GM21723 (cell line): ENCODE measurements at regions not wholly inside any gene's neighbourhood (a gene's known extent, or its start where the extent isn't known, plus 50 kb on each side); places are given as distances from the start of the nearest gene placed in this dataset.

Experiments used
- ATAC-seq: cut with Tn5 transposase; IDR thresholded peaks from one replicate; pipeline ENCODE4 v1.9.1; 2021; ENCODE audit warnings: mild to moderate bottlenecking, moderate library complexity; ENCODE audit not compliant: unreplicated experiment

DNA sequence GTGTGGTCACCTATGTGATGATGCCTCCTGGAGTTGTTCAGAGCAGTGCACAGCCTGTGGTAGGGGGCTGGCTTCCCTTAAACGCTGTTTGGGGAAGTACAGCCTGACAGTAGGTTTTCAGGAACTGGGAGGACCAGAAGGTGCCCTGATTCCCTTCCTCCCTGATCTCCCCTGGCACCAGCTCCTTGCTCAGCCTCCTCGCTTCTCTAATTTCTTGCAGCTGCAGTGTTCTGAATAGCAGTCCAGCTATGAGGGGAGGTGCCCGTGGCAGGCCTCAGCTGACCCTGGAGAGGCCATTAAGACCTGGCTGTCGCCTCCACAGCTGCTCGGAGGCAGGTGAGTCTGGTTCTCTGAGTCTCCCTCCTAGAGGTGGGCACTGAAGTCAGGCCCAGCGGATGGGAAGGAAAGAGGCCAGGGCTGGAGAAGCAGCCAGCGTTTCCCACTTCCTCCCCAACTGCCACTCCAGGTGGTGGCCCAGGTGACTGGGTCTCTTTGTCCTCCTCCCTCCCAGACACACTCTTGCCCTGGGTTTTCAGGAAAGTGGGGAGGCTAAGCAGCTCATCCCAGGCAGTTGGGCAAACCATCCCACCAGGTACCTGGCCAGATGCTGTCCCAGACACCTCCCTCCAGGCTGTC, 52.0 kb upstream of the RPL11 start:
- no peak for ATAC-seq

DNA sequence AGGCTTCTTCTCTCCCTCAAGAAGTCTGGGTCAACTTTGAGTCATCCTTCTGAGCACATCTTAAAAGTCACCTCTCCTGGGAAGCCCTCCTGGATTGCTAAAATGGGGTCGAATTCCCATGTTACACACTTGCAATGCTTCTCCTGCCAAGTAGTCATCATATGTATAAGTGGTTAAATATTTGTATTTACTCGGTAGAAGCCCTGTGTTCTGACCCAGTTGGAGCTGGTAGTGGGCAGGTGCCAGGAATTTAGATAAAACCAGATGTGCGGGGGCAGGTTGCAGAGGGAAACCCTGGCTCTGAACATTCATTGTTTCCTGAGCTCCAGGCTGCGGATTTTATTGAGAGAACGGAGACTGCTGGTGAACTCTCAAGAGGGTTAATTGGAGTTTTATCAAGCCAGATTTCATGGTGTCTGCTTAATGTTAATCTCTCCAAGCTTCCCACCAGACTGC, 52.8 kb upstream of the RPL11 start:
- ATAC-seq: no peak

DNA sequence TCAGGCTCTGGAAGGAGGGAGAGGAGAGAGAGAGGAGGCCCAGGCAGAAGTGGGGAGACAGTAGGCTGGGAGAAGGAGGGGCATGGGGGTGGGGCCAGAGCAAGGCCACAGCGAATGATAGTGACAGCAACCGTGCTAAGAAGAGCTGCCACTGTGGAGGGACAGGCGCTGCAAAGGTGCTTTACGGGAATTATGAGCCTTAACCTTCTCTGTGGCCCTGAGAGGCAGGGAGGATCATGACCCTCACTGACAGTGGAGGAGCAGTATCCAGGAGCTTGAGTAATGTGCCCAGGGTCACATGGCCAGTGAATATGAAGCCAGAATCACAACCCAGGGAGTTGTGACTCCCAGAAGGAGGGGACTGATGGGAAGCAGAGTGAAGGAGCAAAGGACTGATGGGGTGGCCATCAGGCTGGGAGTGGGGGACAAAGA, 53.4 kb upstream of the RPL11 start:
- ATAC-seq: no peak

DNA sequence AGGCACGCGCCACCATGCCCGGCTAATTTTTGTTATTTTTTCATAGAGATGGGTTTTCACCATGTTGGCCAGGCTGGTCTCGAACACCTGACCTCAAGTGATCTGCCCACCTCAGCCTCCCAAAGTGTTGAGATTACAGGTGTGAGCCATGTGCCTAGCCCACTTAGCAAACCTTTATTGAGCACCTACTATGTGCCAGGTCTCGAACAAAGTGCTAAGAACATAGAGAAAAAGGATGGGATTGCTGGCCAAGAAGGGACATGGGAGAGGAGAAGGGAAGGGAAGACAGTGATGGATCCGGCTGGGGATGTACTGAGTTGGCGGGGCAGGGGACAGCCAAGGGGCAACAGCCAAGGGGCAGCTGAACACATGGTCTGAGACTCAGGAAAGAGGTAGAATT, 55.6 kb upstream of the RPL11 start:
- no peak for ATAC-seq

DNA sequence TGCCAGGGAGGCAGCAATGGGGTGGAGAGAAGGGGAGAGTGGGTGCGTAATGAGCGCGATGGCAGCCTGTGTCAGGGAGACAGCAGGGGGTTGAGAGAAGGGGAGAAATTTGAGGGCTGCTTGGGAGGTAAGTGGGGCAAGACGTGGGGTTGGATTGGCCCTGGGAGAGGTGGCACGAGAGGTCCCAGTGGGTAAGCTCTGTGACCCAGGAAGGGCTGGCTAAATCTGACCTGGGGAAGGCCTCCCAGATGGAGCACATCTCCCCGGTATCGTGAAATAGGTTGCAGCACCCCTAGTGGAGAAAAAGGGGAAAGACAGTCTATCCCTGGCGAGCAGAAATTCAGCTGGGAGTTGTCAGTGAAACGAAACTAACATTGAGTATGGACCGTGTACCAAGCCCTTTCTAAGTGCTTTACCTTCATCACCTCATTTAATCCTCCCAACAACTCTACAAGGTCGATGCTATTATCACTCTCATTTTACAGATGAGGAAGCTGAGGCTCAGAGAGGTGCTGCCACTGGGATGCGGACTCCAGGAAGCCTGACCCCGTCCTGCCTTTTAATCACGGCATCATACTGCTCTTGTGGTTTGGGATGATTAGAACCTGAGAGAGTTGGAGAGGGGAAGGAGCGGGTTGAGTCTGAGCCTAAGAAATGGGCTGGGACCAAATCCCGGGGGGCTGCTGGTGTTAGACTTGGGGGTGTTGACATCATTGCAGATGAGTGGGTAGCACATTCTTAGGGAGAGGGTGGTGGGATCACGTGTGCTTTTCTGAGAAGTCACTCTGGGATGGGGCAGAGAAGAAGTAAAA, 56.6 kb upstream of the RPL11 start:
- no peak for ATAC-seq

DNA sequence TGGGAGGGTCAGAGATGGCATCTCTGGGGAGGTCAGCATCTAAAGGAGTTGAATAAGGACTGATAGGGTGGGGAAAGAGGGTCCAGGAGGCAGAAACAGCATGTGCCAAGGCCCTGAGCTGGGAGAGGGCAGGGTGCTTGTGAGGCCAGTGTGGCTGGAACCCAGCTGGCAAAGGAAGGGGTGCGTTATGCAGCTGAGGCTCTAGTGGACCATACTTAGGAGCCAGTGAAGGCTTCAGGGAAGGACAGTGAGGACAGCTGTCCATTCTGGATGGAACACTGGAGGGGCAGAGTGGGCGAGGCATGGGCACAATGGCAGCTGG, 57.1 kb upstream of the RPL11 start:
- no peak for ATAC-seq

DNA sequence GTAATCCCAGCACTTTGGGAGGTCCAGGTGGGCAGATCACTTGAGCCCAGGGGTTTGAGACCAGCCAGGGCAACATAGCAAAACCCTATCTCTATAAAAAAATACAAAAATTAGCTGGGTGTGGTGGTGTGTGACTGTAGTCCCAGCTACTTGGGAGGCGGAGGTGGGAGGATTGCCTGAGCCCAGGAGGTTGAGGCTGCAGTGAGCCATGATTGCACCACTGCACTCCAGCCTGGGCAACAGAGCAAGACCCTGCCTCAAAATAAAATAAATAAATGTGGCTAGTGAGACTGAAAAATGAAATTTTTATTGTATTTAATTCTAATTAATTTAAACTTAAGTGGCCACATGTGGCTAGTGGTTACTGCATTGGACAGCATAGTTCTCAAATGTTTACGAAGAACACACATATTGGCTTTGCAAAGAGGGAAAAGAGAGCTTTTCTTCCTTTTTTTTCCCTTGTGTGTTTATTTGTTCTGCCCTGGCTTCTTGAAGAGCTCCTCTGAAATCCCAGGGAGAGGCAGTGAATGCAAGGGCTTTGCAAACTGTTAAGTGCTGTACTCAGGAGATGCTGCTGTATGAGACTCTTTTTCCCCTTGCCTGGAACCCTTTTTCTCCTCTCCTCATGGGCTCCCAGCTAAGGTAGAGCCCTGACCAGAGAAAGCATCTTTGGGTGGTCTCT, 59.0 kb upstream of the RPL11 start:
- no peak for ATAC-seq

DNA sequence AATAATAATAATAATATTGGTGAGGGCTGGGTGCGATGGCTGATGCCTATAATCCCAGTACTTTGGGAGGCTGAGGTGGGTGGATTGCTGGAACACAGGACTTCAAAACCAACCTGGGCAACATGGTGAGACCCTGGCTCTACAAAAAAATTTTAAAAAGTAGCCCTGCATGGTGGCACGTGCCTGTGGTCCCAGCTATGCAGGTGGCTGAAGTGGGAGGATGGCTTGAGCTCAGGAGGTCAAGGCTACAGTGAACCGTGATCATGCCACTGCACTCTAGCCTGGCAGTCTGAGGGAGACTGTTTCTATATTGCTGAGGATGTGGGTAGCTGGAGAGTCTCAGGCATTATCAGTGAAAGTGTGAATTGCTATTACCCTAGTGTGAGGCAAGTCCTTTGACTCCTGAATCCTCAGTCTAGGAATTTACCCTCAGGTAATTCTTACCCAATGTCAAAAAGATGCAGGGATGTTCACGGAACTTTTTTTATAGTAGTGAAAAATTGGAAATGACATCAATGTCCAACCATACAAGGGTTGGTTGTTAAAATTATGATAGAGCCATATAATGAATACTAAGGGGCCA, 61.8 kb upstream of the RPL11 start:
- ATAC-seq: no peak

DNA sequence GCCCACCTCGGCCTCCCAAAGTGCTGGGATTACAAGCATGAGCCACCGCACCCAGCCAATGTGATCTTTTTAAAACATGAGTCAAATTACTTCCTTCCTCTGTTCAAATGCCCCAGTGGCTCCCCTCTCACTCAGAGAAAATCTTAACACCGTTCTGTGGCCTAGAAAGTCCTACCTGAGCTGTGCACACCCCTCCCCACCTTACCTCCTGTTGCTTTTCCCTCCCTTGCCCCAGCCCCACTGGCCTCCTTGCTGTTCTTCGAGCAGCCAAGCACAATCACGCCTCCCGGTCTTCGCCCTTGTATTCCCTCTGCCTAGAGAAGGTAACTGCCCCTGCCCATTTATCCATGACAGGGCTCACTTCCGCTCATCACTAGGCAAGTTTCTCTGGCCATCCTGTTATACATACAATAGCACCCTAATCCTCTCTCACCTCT, 62.6 kb upstream of the RPL11 start:
- no peak for ATAC-seq

DNA sequence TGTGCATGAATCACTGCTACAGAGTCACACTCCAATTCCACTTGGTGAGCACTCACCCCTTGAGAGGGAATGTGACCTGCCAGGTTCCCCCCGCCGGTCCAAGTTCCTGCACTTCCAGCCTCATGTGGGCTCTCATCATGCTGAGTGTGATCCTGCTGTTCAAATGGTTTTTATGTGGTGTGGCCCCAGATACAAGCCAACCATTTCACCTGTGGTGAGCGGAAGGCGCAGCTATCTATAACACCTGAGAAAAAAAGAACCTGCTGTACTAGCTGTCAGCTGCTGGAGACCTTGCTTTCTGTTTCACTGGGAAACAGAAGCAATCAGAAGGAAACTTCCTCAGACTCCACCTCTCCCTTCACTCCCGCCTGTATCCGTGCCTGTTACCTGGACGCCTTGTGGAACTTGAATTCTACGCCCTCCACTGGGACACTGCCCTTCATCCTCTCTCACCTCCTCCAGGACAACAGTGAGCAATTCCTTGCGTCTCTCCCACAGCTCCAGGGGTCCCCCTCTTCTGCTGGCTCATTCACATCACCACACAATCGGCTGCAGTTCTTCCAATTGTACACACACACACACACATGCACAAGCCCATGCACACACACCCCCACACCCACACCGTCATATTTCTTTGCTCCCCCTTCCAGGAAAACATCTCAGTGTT, 64.4 kb upstream of the RPL11 start:
- peak; percentile 42 for ATAC-seq

DNA sequence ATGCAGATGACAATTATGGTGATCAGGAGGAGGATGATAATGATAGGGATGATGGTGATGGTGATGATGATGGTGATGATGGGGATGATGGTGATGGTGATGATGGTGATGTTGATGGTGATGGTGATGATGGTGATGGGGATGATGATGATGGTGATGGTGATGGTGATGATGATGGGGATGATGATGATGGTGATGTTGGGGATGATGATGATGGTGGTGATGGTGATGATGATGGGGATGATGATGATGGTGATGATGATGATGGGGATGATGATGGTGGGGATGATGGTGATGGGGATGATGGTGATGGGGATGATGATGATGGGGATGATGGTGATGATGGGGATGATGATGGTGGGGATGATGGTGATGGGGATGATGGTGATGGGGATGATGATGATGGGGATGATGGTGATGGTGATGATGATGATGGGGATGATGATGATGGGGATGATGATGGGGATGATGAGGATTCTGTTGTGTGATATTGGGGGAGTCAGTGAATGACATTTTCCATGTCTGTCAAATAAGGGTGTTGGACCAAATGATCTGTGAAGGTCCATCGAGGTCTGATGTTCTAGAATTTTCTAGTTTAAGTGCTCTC, 65.6 kb upstream of the RPL11 start:
- no peak for ATAC-seq

DNA sequence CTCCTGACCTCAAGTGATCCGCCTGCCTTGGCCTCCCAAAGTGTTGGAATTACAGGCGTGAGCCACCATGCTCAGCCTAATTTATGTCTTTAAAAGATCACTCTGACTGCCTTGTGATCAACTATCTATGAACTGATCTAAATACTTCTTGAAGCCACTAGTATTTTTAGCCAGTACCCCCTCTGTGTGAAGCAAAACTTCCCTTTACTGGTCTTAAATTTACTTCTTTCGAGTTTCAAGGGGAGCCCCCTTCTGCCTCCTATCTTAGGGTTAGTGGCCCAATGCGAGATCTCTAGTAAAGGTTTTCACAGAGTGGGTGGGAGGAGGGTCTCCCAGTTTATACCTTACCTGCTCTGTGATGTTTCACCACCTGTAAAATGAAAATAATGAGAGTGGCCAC, 66.1 kb upstream of the RPL11 start:
- ATAC-seq: no peak

DNA sequence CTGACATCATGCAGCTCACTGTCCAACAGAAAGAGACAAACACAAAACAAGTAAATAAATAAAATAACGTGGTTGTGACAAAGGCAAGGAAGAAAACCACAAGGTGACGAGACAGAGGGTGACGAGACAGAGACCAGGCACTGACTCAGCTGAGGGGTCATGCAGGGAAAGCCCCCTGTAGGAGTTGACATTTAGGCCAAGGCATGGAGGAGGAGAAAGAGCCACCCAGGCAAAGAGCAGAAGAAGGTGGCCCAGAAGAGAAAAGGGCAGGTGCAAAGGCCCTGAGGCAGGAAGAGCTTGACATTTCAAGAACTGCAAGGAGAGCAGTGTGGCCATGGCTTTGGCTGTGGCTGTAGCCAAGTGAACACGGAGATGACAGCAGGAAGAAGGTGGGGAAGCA, 65.1 kb upstream of the ID3 start:
- ATAC-seq: no peak

DNA sequence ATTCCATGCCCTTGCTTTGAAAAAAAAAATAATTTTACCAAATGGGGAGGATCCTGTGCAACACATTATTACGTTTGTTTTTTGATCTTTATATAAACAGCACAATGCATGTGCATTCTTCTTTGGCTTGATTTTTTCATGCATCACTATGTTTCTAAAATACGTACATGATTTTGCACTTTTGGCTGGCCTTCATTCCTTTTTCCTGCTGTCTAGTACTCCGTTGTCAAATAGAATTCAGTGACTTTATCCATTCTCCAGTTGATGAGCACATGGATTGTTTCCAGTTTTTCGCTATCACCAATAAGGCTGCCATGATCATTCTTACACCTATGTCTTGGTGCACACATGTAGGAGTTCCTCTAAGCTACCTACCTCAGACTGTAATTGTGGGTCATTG, 63.0 kb upstream of the ID3 start:
- ATAC-seq: no peak

DNA sequence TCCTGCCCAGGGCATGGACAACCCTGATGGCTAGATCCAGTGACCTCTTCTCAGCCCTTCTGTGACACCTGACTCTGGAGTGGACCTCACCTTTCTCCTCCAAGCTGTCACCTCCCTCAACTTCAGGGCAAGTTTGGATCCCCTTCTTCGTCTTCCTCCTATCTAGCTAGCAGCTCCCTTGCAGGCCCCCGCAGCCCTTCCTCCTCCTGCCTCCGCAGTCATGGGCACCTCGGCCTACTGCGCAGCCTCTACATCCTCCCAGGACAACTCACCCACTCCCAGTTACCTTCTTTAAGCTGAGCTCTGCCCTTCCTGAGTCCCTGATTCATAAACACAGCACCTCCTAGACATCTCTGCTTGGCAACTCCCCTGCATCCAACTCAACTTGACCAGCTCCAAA, 61.3 kb upstream of the ID3 start:
- no peak for ATAC-seq

DNA sequence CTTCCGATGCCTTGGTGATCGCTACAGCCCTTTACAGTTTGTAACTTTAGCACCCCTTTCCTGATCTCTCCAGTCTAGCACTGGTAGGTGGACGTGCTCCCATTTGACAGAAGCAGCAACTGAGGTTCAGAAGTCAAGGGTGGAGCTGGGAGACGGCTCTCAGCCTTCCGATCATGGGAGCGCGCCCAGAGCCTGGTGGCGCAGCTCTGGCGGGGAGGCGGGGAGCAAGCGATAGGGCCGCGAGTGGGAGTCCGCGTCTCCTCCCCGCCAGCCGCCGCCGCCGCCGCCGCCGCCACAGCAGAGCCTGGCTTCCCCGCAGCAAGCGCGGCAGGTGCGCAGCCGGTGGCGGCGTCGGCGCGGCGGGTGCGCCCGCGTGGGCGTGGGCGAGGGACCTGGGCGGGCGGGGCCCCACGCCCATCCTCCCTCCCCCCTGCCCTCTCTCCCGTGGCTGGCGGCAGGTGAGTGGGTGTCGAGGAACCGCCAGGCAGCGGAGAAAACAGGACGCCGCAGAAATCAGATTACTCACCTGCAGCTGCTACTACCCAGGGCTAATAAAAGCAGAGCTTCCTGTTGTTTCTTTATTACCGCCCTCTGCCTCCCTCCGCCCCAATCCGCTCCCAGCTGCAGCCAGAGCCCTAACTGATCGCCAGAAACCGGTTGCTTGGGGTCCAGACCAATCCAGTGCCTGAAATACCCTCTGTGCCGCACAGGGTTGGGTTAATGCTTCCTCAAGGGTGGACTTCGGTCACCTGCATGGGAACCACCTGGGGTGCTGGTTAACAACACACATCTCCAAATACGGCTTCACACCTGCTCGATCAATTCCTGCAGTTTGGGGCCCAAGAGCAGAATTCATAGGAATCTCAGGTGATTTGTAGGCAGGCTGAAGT, 60.2 kb upstream of the ID3 start:
- ATAC-seq: peak; percentile 57

DNA sequence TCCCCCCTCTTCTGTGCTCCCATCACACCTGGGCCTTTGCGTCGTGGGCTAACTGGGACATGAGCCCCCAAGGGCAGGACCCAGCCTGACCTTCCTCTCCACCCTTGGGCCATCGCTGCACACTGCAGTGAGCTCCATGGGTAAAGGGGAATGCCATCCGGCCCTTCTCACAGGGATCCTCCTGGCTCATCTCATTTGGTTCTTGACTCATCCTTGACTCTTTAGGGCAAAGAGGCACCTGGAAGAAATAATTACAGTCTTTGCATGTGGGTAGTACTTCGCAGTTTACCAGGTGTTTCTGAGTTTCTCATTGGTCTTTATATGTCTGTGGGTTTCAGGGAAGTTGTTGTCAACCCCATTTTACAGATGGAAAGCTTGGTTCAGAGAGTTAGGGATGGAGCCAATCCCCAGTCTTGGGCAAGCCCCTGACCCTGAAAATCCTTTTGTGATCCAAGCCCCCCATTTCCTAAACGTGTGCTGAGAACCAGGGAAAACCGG, 59.3 kb upstream of the ID3 start:
- no peak for ATAC-seq

DNA sequence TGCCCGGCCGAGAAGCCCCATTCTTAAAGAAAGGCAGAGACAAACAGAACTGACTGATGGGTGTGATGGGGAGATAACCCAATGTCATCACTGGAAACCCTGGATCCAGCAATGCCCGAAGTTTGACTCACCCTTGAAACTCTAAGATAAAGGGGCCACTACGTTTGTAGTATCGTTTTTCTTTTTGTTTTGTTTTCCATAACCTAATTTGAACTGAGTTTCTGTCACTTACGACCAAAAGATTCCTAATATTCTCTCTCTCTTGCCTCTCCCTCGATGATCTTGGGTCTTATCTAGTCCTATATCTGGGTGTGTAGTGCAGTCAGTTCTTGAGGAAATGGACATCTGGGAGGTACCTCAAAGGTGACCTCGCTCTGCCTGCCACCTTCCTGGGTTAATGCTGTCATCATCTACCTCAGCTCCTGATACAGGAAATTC, 57.8 kb upstream of the ID3 start:
- no peak for ATAC-seq

DNA sequence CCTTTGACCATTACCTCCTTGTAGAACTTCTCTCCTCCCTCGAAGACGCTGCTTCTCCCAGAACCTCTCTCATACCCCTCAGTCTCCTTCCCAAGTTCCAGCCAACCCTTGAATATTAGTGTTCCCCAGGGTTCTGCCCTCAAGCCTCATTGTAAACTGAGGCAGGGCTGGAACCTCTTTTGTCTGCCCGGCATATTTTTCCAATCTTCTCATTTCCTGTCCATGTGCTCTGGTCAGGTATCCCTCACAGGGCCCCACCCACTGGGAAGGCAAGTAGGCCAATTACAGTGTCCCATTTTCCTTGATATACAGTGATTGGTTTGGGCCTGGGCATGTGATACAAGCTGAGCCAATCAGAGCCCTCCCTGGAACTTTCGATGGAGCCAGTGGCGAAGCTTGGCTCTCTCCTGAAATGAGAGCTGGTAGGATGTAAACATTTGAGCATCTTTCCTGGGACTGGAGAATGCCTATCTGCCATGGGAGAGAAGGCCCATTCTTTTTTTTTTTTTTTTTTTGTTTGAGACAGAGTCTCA, 57.1 kb upstream of the ID3 start:
- ATAC-seq: no peak
